HepG2 (cell line): ENCODE measurements at regions not wholly inside any gene's neighbourhood (a gene's known extent, or its start where the extent isn't known, plus 50 kb on each side); places are given as distances from the start of the nearest gene placed in this dataset.

Source experiments
- ATAC-seq: fragments of 200-7000 bp; cut with Tn5 transposase; 3 replicates; pipeline ENCODE4 v1.9.1; 2020; ENCODE audit warnings: mild to moderate bottlenecking, moderate library complexity
- BruUV-seq: library from RNA; stranded (reverse); fragments of 400-500 nt; replicated peaks from 2 replicates; lab custom pipeline; 2021; lab: Mats Ljungman, UMichigan
- CTCF ChIA-PET: fragments of 300-600 bp; formaldehyde crosslinking; extraction: SDS; loops from one replicate; lab custom pipeline; 2021; ENCODE audit warnings: low total read pairs, inconsistent platforms, low intra/inter-chr PET ratio; lab: Yijun Ruan, JAX
- POLR2A ChIA-PET: fragments of 350-600 bp; sonication (Branson Sonifier 250); formaldehyde crosslinking; loops from one replicate; lab custom pipeline; 2020; ENCODE audit warnings: antibody characterized with exemption, inconsistent platforms; lab: Yijun Ruan, JAX
- DNase-seq: peaks from one replicate; pipeline ENCODE4 v3.0.0-alpha.2; 2015; ENCODE audit warnings: low spot score
- FAIRE-seq: peaks from 3 replicates; lab custom pipeline; 2011; peaks lifted over from hg19 to GRCh38; lab: Jason Lieb, UNC
- H2AFZ ChIP-seq: one replicate; pipeline ENCODE4 v1.6.1; 2011; ENCODE audit warnings: low read length, inconsistent platforms
- H3K27ac ChIP-seq: fragments of 300-600 bp; 3 replicates; pipeline ENCODE4 v1.8.0; 2011; ENCODE audit warnings: mixed run types, mild to moderate bottlenecking, mixed read lengths, low read length, inconsistent platforms; ENCODE audit not compliant: insufficient read depth; ENCODE audit errors: extremely low read length
- H3K27me3 ChIP-seq, 2 experiments: fragments of 200-600 bp in 1 of 2; 2 replicates in 1 of 2; 3 replicates in 1 of 2; pipeline versions ENCODE4 v1.6.0 to v1.8.0; 2011; ENCODE audit warnings: low read length in 2 of 2, mild to moderate bottlenecking in 2 of 2, moderate library complexity in 2 of 2, inconsistent platforms in 1 of 2; ENCODE audit not compliant: insufficient read depth in 2 of 2, control insufficient read depth in 1 of 2
- H3K36me3 ChIP-seq, 2 experiments: fragments of 200-600 bp in 1 of 2; replicated peaks in 1 of 2; 2 replicates in 1 of 2; 3 replicates in 1 of 2; pipeline versions ENCODE4 v1.5.1 to v1.8.0; 2011; ENCODE audit warnings: low read length in 2 of 2, inconsistent platforms in 1 of 2; ENCODE audit not compliant: insufficient read depth in 2 of 2, control insufficient read depth in 1 of 2
- H3K4me1 ChIP-seq: 2 replicates; pipeline ENCODE4 v1.5.1; 2012; ENCODE audit warnings: low read length, inconsistent platforms; ENCODE audit not compliant: insufficient read depth
- H3K4me2 ChIP-seq: 2 replicates; pipeline ENCODE4 v1.6.0; 2011; ENCODE audit warnings: low read depth, low read length, inconsistent platforms
- H3K4me3 ChIP-seq, 3 experiments: fragments of 200-600 bp in 1 of 3; sonication (generic), shearing (Covaris generic) in 1 of 3; replicated peaks in 1 of 3; 2 replicates each; pipeline ENCODE4 v1.5.1; 2011 to 2016; ENCODE audit warnings: low read length in 3 of 3, inconsistent platforms in 2 of 3, low read depth in 2 of 3, mild to moderate bottlenecking in 2 of 3, control low read depth in 1 of 3, mixed read lengths in 1 of 3; ENCODE audit not compliant: insufficient read depth in 1 of 3
- H3K79me2 ChIP-seq: one replicate; pipeline ENCODE4 v1.6.1; 2011; ENCODE audit warnings: low read length, inconsistent platforms; ENCODE audit not compliant: insufficient read depth
- H3K9ac ChIP-seq: 2 replicates; pipeline ENCODE4 v1.6.0; 2011; ENCODE audit warnings: mild to moderate bottlenecking, low read depth, low read length, inconsistent platforms; ENCODE audit not compliant: insufficient read depth
- H3K9me3 ChIP-seq: 2 replicates; pipeline ENCODE4 v1.5.1; 2012; ENCODE audit warnings: mild to moderate bottlenecking, low read length
- H4K20me1 ChIP-seq: 2 replicates; pipeline ENCODE4 v1.6.0; 2011; ENCODE audit warnings: inconsistent platforms, mild to moderate bottlenecking, low read length, moderate library complexity; ENCODE audit not compliant: insufficient read depth
- BCLAF1 ChIP-seq: fragments of 450-650 bp; IDR thresholded peaks from 2 replicates; pipeline ENCODE4 v1.6.1; 2017; ENCODE audit warnings: mild to moderate bottlenecking
- HMGA1 ChIP-seq: sonication (generic); formaldehyde crosslinking; conservative IDR thresholded peaks from 2 replicates; pipeline ENCODE4 v1.4.0; 2020; ENCODE audit warnings: missing genetic modification reagents
- HMGXB3 ChIP-seq: sonication (generic); formaldehyde crosslinking; IDR thresholded peaks from 2 replicates; pipeline ENCODE4 v1.4.0; 2020; ENCODE audit warnings: missing genetic modification reagents, borderline replicate concordance
- MAX ChIP-seq: IDR thresholded peaks from 2 replicates; pipeline ENCODE4 v1.6.1; 2012; ENCODE audit warnings: inconsistent platforms
- SMAD3 ChIP-seq: sonication (generic); formaldehyde crosslinking; IDR thresholded peaks from 2 replicates; pipeline ENCODE4 v1.4.0; 2020; ENCODE audit warnings: missing genetic modification reagents
- ZC3H13 ChIP-seq: sonication (generic); formaldehyde crosslinking; IDR thresholded peaks from 2 replicates; pipeline ENCODE4 v1.8.1; 2023; ENCODE audit warnings: mild to moderate bottlenecking, missing genetic modification reagents, moderate library complexity
- ZNF18 ChIP-seq: sonication (generic); formaldehyde crosslinking; IDR thresholded peaks from 2 replicates; pipeline ENCODE4 v1.8.0; 2022; ENCODE audit warnings: mild to moderate bottlenecking, missing genetic modification reagents; ENCODE audit not compliant: insufficient replicate concordance
- ZNF282 ChIP-seq: fragments of 450-650 bp; IDR thresholded peaks from 2 replicates; pipeline ENCODE4 v1.6.1; 2018; ENCODE audit not compliant: partially characterized antibody
- ZNF839 ChIP-seq: sonication (generic); formaldehyde crosslinking; IDR thresholded peaks from 2 replicates; pipeline ENCODE4 v1.4.0; 2020; ENCODE audit warnings: missing genetic modification reagents, mild to moderate bottlenecking, borderline replicate concordance
- ZSCAN22 ChIP-seq: sonication (generic); formaldehyde crosslinking; IDR thresholded peaks from 2 replicates; pipeline ENCODE4 v1.4.0; 2020; ENCODE audit warnings: mild to moderate bottlenecking, missing genetic modification reagents
- WGBS: methylation state at CpG from one replicate; pipeline ENCODE4 v1.1.6; 2017; ENCODE audit warnings: low lambda C conversion rate; 5-methylcytosine and 5-hydroxymethylcytosine counted together
- in situ Hi-C: cut with HindIII; loops from 2 replicates; pipeline ENCODE4 v1.10.0; 2017; ENCODE audit warnings: low pct_unique_long_range_greater_than_20kb; ENCODE audit not compliant: extremely low pct_ligation_motif_present
- intact Hi-C: fragments of 100-400 bp; cut with micrococcal nuclease; formaldehyde crosslinking; loops from one replicate; pipeline ENCODE4 v1.10.0; 2022; ENCODE audit not compliant: unreplicated experiment

- TF ChIP-seq HMGXB3, result no peak
- TF ChIP-seq ZNF282, result no peak
- TF ChIP-seq, all 625 proteins: peak for 0
These were observed 778.4 kb upstream of the FAT3 start (continued) for GRCh38 chr11:91446267-91446666.

- no peaks in the 10 kb centered on the region for H3K4me1 ChIP-seq
- 8% methylated on average over 7 of the region's 7 CpGs for WGBS
- no peaks in the 10 kb centered on the region for H3K36me3 ChIP-seq
- no TSS peak for BruUV-seq
- peaks cover 5% of the 10 kb centered on the region; the same call in 1 of the 2 replicates for H3K9me3 ChIP-seq
- no peak overlapping the region for H3K27ac ChIP-seq
- CTCF ChIA-PET, result no interaction called here
- DNase-seq (no peak), ATAC-seq (no peak), FAIRE-seq (no peak)
- no peak overlapping the region for H3K9ac ChIP-seq
- in situ Hi-C loops, result no loop called here
- H4K20me1 ChIP-seq, result no peaks in the 10 kb centered on the region
- no peak overlapping the region for H3K4me2 ChIP-seq
- H2AFZ ChIP-seq, result no peak overlapping the region
- H3K79me2 ChIP-seq, result no peaks in the 10 kb centered on the region
- H3K27me3 ChIP-seq, result no peaks in the 10 kb centered on the region
- POLR2A ChIA-PET, result no interaction called here
- TF ChIP-seq HMGA1 (CRISPR knock-in tag) (no peak), SMAD3 (CRISPR knock-in tag) (no peak), ZC3H13 (CRISPR knock-in tag) (no peak), MAX (no peak), ZSCAN22 (peak; percentile 90), ZNF839 (CRISPR knock-in tag) (no peak), ZNF18 (no peak), BCLAF1 (no peak)
- no peak overlapping the region for H3K4me3 ChIP-seq
- intact Hi-C loops, result no loop called here
These were observed 788.8 kb upstream of the FAT3 start for GRCh38 chr11:91435694-91436395.
